RCC 7860 (cell line): ENCODE measurements at regions not wholly inside any gene's neighbourhood (a gene's known extent, or its start where the extent isn't known, plus 50 kb on each side); places are given as distances from the start of the nearest gene placed in this dataset.

ENCODE experiments used
- DNase-seq: peaks from one replicate; pipeline ENCODE4 v3.0.0-alpha.2; 2015; ENCODE audit warnings: low spot score
- FAIRE-seq: peaks from 2 replicates; lab custom pipeline; 2012; peaks lifted over from hg19 to GRCh38; lab: Jason Lieb, UNC

GRCh38 chr7:84568781-84569180, 374.2 kb upstream of the SEMA3A start:
- DNase-seq (no peak), FAIRE-seq (no peak)

- FAIRE-seq = no peak
- no peak for DNase-seq
Observed at GRCh38 chr7:84565345-84566074, 370.9 kb upstream of the SEMA3A start.

- no peak for FAIRE-seq
Observed at GRCh38 chr7:84553711-84554110, 359.1 kb upstream of the SEMA3A start.

GRCh38 chr7:84549409-84549808, 354.8 kb upstream of the SEMA3A start:
- FAIRE-seq (no peak), DNase-seq (no peak)

More at GRCh38 chr7:84553711-84554110, 359.1 kb upstream of the SEMA3A start:
- DNase-seq = no peak

GRCh38 chr7:84548366-84549365, 354.1 kb upstream of the SEMA3A start:
- DNase-seq (peak; percentile 53), FAIRE-seq (no peak)

GRCh38 chr7:84547331-84547730, 352.7 kb upstream of the SEMA3A start:
- no peak for FAIRE-seq

GRCh38 chr7:84546403-84546802, 351.8 kb upstream of the SEMA3A start:
- FAIRE-seq = no peak

More at GRCh38 chr7:84547331-84547730, 352.7 kb upstream of the SEMA3A start:
- no peak for DNase-seq

GRCh38 chr7:84538268-84538667, 343.7 kb upstream of the SEMA3A start:
- no peak for FAIRE-seq
- DNase-seq = no peak

More at GRCh38 chr7:84546403-84546802, 351.8 kb upstream of the SEMA3A start:
- no peak for DNase-seq

GRCh38 chr7:84536271-84536870, 341.8 kb upstream of the SEMA3A start:
- DNase-seq (peak; percentile 66), FAIRE-seq (no peak)

- DNase-seq = no peak
- FAIRE-seq = peak; percentile 55
Observed at GRCh38 chr7:84535580-84536270, 341.1 kb upstream of the SEMA3A start.

GRCh38 chr7:84533182-84533581, 338.6 kb upstream of the SEMA3A start:
- DNase-seq (no peak), FAIRE-seq (no peak)

GRCh38 chr7:84532196-84532595, 337.6 kb upstream of the SEMA3A start:
- FAIRE-seq (peak; percentile 26), DNase-seq (no peak)

- no peak for FAIRE-seq
- peak; percentile 66 for DNase-seq
Observed at GRCh38 chr7:84529480-84530205, 335.1 kb upstream of the SEMA3A start.

- peak; percentile 51 for FAIRE-seq
Observed at GRCh38 chr7:84528756-84529479, 334.3 kb upstream of the SEMA3A start.

GRCh38 chr7:84524714-84525694, 330.4 kb upstream of the SEMA3A start:
- DNase-seq (no peak), FAIRE-seq (peak; percentile 38)

More at GRCh38 chr7:84528756-84529479, 334.3 kb upstream of the SEMA3A start:
- DNase-seq = no peak

GRCh38 chr7:84513061-84513460, 318.5 kb upstream of the SEMA3A start:
- no peak for FAIRE-seq
- no peak for DNase-seq

- no peak for DNase-seq
- FAIRE-seq = no peak
Observed at GRCh38 chr7:84512055-84512454, 317.5 kb upstream of the SEMA3A start.

GRCh38 chr7:84510505-84510904, 315.9 kb upstream of the SEMA3A start:
- DNase-seq = no peak
- no peak for FAIRE-seq
